COLO668 (cell line): ENCODE measurements at regions not wholly inside any gene's neighbourhood (a gene's known extent, or its start where the extent isn't known, plus 50 kb on each side); places are given as distances from the start of the nearest gene placed in this dataset.
"Not testable (repeated sequence)": the region's sequence is repeated elsewhere in the genome, so short reads cannot be mapped to it uniquely, and the experiment has no call there.

Source experiments
- DNase-seq: peaks from one replicate; lab custom pipeline; 2025; ENCODE audit not compliant: unreplicated experiment; lab: John Stamatoyannopoulos, UW

DNA sequence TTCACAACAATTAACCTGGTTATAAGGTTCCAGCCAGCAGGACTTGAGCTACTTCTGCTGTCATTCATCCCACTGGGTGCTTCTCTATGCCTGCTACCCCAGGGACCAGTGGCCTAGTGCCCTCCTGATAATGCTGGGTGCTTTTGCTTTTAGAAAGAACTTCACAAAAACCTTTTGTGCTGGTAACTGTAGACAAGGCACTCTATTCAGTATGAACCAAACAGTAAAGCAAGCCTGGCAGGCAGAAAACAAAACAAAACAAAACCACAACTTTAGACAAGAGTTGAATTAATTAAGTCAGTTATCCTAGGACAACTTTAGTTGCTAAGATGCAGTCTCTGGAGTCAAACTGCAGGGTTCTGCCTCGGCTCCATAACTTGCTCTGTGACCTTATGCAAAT, 61.9 kb upstream of the ADGRL2 start:
- DNase-seq, result no peak

DNA sequence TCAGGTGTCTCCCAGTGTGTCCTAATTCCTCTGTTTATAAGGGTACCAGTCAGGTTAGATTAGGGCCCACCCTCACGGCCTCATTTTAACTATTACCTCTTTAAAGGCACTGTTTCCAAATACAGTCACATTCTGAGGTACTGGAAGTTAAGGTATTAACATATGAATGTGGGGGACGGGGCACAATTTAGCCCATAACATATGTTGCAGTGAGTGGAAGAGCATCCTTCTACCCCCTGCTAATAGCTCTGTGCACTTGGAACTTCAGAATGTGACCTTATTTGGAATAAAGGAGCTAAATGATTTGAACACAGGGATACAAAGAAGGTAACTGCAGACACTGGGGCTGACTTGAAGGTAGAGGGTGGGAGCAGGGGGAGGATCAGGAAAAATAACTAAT, 67.3 kb upstream of the ADGRL2 start:
- DNase-seq, result no peak

DNA sequence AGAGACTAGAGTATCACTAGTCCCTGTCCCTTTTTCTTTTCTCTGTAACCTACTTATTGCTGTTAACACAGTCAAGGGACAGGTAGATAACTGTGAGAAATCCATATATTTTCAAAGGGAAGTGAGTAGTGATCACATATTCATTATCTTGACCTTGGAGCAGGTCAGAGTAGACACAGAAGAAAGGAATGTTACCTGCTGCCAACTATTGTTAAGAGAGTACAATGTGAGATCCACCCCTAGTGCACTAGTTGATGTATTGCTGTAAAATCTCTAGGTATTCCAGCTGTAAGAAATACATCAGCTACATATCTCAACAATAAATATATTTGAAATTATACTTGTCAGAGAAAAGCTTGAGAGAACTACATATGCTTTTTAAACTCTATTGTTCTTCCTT, 68.7 kb upstream of the ADGRL2 start:
- DNase-seq, result no peak

DNA sequence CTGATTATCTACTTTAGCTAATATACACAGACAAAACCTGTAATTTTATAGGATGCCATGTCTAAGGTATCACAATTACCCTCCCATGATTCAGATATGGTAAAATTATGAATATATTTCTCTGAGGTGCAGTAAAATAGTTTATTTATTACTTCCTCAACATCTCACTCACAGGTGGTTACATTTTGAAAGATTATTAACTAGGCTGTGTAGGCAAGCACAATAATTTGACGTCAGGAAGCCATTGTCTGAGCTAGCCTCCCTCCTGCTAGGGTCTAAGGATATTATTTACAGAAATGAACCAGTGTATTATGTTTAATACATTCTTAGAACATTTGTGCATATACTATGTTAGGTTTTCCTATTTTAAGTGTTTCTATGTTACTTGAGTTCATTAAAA, 69.9 kb upstream of the ADGRL2 start:
- DNase-seq, result no peak

GRCh38 chr1:81730299-81730698, 70.4 kb upstream of the ADGRL2 start:
- not testable (repeated sequence) for DNase-seq

DNA sequence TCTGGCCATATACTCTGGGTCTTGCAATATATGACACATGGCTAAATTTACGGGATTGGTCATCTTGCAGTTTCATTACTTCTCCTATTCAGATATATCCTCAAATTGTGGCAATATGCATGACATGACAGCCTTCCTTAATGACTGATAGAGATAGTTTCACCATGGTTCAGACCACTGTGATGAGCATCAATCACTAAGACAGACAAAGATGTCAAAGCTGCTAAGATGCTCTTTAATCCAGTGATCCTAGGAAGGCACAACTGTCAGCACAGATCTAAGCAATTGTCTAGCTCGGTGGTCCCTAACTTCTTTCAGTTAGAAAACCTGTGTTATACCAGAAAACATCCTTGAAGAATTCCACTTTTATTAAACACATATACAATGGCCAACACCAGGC, 70.9 kb upstream of the ADGRL2 start:
- no peak for DNase-seq

- no peak for DNase-seq
Measured at GRCh38 chr1:81729239-81729638, 71.5 kb upstream of the ADGRL2 start.

DNA sequence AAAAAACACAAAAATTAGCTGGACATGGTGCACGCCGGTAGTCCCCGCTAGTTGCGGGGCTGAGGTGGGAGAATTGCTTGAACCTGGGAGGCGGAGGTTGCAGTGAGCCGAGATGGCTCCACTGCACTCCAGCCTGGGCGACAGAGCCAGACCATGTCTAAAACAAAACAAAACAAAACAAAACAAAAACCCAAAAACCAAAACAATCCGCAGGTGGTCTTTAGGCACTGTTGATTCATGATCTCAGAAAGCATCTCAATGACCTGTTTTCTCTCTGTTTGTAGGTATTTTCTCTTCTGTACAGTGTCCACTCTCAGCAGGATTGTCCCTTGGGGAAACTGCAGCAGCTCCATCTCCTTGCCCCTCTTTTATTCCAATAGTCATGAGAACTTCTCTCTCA, 74.9 kb upstream of the ADGRL2 start:
- no peak for DNase-seq

GRCh38 chr1:81722631-81723328, 78.0 kb upstream of the ADGRL2 start:
- not testable (repeated sequence) for DNase-seq

DNA sequence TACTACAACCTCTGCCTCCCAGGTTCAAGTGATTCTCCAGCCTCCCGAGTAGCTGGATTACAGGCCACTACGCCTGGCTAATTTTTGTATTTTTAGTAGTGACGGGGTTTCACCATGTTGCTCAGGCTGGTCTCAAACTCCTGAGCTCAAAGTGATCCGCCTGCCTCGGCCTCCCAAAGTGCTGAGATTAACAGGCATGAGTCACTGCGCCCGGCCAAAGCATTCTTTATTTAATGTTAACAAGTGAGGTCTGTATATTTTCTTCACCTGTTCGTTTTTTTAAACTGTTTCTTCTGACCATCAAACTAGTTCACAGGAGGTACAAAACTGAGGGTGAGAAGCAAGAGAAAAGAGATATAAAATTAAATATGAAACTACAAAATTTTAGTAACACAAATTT, 80.5 kb upstream of the ADGRL2 start:
- DNase-seq, result not testable (repeated sequence)

DNA sequence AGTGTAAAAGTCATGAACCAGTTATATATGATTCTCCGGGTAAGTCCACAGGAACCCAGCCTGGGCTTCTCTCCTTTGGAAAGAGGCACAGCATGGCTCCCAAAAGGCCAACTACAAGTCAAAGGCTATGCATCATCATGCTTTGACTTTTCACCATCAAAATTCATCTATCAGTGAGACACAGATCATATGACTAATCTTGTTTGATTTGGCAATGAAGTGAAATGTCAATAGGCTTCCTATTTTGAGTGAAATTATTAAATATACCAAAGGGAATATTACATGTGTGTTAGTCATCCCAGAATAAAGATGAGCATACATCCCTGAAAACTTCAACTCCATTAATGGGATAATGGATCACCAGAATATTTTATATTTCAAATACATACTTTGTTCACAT, 83.5 kb upstream of the ADGRL2 start:
- no peak for DNase-seq

- DNase-seq, result no peak
Measured at GRCh38 chr1:81715391-81715790, 85.3 kb upstream of the ADGRL2 start.

GRCh38 chr1:81714636-81715035, 86.1 kb upstream of the ADGRL2 start:
- no peak for DNase-seq

GRCh38 chr1:81712425-81712824, 88.3 kb upstream of the ADGRL2 start:
- DNase-seq, result no peak

GRCh38 chr1:81710857-81711256, 89.9 kb upstream of the ADGRL2 start:
- no peak for DNase-seq

DNA sequence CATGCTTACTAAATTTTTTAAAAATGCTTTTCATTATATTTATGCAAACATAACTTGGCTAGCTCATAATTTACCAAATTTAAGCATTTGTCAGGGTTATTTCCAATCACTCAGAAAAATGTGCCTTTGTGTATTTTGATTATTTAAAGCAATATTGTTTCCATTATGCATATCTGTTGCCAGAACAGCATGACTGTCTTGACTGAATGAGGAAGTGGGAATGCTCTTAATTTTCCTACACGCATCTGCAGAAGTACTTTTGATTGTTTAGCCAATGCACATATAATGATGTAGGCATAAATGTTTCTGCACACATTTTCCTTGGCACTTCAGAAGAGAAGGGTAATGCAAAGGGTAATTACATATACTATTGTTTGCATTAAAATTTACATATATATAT, 92.5 kb upstream of the ADGRL2 start:
- DNase-seq, result no peak

DNA sequence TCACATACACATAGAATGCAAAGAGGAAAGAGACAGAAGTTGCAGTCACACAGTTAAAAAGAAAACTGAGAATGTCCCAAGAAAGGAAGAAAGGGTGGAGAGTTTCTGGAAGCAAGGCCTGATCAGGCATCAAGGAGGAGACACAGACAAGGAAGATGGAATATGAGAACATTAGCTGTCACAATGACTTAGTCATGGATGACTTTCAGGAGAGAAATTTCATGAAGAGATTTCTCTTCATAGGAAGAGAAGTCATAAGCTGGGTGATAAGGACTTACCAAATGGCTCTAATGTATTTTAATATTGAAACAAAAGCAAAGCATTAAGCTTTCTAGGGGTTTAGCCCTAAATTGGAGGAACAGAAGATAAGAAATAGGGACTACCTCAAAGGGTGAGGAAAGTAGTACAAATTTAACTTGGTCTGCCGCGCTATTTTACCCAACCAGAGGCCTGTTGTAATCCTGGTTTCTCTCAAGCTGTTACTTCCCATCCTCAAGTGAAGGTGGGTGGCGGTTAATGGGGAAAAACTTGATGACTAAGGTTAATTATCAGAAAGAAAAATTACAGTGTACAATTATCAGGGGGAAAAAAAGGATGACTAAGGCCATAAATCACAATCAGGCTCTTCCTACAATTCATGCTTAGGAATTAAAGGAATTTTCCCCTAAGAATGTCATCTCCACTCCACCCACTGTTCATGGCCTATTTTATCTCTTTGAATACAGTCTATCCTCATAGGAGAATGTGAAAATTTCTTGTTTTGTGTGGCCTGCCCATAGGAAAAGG, 93.9 kb upstream of the ADGRL2 start:
- DNase-seq, result no peak

DNA sequence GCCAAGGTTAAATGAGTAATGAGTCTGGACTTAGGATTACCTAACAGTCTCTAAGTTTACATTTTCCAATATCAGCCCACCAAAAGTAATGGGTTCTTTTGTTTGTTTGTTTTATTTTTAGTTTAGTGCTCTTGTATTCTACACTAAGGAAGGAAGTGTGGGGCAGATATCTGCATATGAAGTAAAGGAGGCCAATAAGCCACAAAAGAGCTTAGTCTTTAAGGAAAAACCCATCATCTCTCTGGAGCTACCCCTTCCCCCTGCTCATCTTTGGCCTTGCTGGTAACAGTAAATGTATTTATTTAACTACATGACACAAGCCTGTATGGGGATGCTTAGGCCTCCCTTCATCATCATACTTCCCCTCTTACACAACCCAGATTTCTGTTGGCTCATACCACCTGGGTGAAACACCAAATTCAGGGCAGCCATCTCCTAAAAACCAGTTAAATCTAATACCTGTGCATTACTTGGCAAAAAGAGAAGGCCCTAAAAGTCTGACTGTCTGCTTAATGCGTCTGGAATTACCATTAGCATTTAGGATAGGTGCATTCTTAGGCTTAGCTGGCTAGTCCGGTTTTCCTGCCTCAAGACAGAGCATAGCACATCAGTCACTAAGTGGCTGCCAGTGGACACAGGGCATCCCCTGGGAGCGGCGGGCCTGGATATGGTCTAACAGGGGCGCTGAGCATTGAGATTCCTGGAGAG, 96.8 kb upstream of the ADGRL2 start:
- no peak for DNase-seq

DNA sequence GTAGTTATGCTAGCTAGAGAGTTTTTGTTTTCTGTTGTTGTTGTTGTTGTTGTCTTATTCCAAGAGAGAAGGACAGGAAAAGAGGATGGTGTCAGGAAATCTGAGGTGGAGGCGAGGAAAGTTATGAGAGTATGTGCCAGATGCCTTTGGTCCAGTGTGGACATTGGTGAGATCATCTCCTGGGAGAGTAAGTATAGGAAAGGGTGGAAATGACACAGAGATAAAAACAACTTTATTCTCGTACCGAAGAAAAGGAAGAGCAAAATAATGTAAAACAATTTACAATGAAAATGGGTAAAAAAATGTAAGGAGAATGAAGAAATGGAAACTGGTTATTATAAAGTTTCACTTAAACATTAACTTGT, 97.4 kb upstream of the ADGRL2 start:
- DNase-seq, result no peak

- DNase-seq, result no peak
Measured at GRCh38 chr1:81702903-81703302, 97.8 kb upstream of the ADGRL2 start.

- DNase-seq, result no peak
Measured at GRCh38 chr1:81702079-81702715, 98.5 kb upstream of the ADGRL2 start.
